Endothelial cell (in vitro differentiated cells): ENCODE measurements at regions not wholly inside any gene's neighbourhood (a gene's known extent, or its start where the extent isn't known, plus 50 kb on each side); places are given as distances from the start of the nearest gene placed in this dataset.

Experiments used
- DNase-seq: peaks from one replicate; pipeline ENCODE4 v3.0.0; 2021; ENCODE audit warnings: low spot score
- H3K27ac Mint-ChIP-seq: one replicate; pipeline ENCODE4 v1.8.0; 2021; ENCODE audit warnings: mixed read lengths, inconsistent platforms; ENCODE audit not compliant: unreplicated experiment
- H3K27me3 Mint-ChIP-seq: one replicate; pipeline ENCODE4 v1.8.0; 2021; ENCODE audit warnings: mild to moderate bottlenecking, moderate library complexity, mixed read lengths, inconsistent platforms; ENCODE audit not compliant: unreplicated experiment
- H3K36me3 Mint-ChIP-seq: one replicate; pipeline ENCODE4 v1.8.0; 2021; ENCODE audit warnings: mild to moderate bottlenecking, low read depth, mixed read lengths, inconsistent platforms; ENCODE audit not compliant: unreplicated experiment
- H3K4me1 Mint-ChIP-seq: one replicate; pipeline ENCODE4 v1.8.0; 2021; ENCODE audit warnings: mild to moderate bottlenecking, mixed read lengths, inconsistent platforms; ENCODE audit not compliant: unreplicated experiment
- H3K4me3 Mint-ChIP-seq: one replicate; pipeline ENCODE4 v1.8.0; 2021; ENCODE audit warnings: mild to moderate bottlenecking, mixed read lengths, inconsistent platforms; ENCODE audit not compliant: unreplicated experiment
- H3K9me3 Mint-ChIP-seq: one replicate; pipeline ENCODE4 v1.8.0; 2021; ENCODE audit warnings: mixed read lengths, inconsistent platforms; ENCODE audit not compliant: unreplicated experiment
- CTCF ChIP-seq: fragments of 200-600 bp; sonication (generic); IDR thresholded peaks from one replicate; pipeline ENCODE4 v1.5.0; 2021; ENCODE audit warnings: antibody characterized with exemption; ENCODE audit not compliant: unreplicated experiment

GRCh38 chr5:93819668-93820067 lies 78.3 kb upstream of the POU5F2 start:
- H3K27me3 Mint-ChIP-seq, result peaks cover 1% of the 10 kb centered on the region
- peak overlapping the region; percentile 79 for H3K27ac Mint-ChIP-seq
- no peak overlapping the region for H3K4me3 Mint-ChIP-seq
- no peak for TF ChIP-seq CTCF
- no peaks in the 10 kb centered on the region for H3K9me3 Mint-ChIP-seq
- H3K36me3 Mint-ChIP-seq, result no peaks in the 10 kb centered on the region
- DNase-seq, result peak; percentile 23
- H3K4me1 Mint-ChIP-seq, result peaks cover 12% of the 10 kb centered on the region

GRCh38 chr5:93810780-93811179 lies 69.4 kb upstream of the POU5F2 start:
- Mint-ChIP-seq H3K36me3 (no peaks in the 10 kb centered on the region), H3K27ac (no peak overlapping the region), H3K4me1 (peaks cover 6% of the 10 kb centered on the region), H3K9me3 (no peaks in the 10 kb centered on the region), H3K4me3 (no peak overlapping the region), H3K27me3 (no peaks in the 10 kb centered on the region)
- no peak for DNase-seq
- no peak for TF ChIP-seq CTCF

- H3K4me1 Mint-ChIP-seq, result peaks cover 4% of the 10 kb centered on the region
- H3K36me3 Mint-ChIP-seq, result no peaks in the 10 kb centered on the region
- H3K9me3 Mint-ChIP-seq, result no peaks in the 10 kb centered on the region
- H3K27me3 Mint-ChIP-seq, result no peaks in the 10 kb centered on the region
- DNase-seq, result no peak
- no peak overlapping the region for H3K27ac Mint-ChIP-seq
- TF ChIP-seq CTCF, result no peak
- H3K4me3 Mint-ChIP-seq, result no peak overlapping the region
Observed at GRCh38 chr5:93809430-93809829, 68.0 kb upstream of the POU5F2 start.

GRCh38 chr5:93807846-93808245 lies 66.4 kb upstream of the POU5F2 start:
- H3K27me3 Mint-ChIP-seq, result no peaks in the 10 kb centered on the region
- no peak overlapping the region for H3K4me3 Mint-ChIP-seq
- no peak overlapping the region for H3K27ac Mint-ChIP-seq
- no peaks in the 10 kb centered on the region for H3K9me3 Mint-ChIP-seq
- no peaks in the 10 kb centered on the region for H3K4me1 Mint-ChIP-seq
- no peak for TF ChIP-seq CTCF
- DNase-seq, result no peak
- no peaks in the 10 kb centered on the region for H3K36me3 Mint-ChIP-seq

GRCh38 chr5:93805616-93806379 lies 64.4 kb upstream of the POU5F2 start:
- Mint-ChIP-seq H3K4me3 (no peak overlapping the region), H3K27ac (no peak overlapping the region), H3K4me1 (no peaks in the 10 kb centered on the region), H3K27me3 (no peaks in the 10 kb centered on the region), H3K9me3 (no peaks in the 10 kb centered on the region), H3K36me3 (no peaks in the 10 kb centered on the region)
- no peak for DNase-seq
- TF ChIP-seq CTCF, result no peak
